ENCODE measurements at regions not wholly inside any gene's neighbourhood (a gene's known extent, or its start where the extent isn't known, plus 50 kb on each side); places are given as distances from the start of the nearest gene placed in this dataset.

DNA sequence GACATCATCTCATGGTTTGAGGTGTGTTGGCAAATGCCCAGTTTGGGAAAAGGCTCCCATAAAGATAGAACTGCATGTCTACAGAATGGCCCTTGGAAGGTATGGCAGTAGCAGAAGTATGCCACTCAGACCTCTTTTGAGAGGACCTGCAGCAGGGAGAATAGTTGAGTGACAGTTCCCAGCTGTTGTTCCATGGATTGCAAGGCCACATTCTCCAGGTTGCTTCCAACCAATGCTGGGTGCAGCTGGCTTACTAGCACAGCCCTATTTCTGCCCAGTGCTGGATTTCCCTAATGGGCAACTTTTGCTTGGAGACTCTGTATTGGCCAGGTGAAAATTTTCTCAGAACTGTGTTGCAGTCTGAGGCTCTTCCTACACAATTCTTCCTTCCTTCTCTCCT lies 266.2 kb downstream of the UTP18 start (continued):
- TF ChIP-seq, protein P1, sequence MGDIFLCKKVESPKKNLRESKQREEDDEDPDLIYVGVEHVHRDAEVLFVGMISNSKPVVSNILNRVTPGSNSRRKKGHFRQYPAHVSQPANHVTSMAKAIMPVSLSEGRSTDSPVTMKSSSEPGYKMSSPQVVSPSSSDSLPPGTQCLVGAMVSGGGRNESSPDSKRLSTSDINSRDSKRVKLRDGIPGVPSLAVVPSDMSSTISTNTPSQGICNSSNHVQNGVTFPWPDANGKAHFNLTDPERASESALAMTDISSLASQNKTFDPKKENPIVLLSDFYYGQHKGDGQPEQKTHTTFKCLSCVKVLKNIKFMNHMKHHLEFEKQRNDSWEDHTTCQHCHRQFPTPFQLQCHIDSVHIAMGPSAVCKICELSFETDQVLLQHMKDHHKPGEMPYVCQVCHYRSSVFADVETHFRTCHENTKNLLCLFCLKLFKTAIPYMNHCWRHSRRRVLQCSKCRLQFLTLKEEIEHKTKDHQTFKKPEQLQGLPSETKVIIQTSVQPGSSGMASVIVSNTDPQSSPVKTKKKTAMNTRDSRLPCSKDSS (IDR thresholded peaks at IDR 0.05; ENCODE audit: low read depth, partially characterized antibody), result no peak
- TF ChIP-seq, protein P2, sequence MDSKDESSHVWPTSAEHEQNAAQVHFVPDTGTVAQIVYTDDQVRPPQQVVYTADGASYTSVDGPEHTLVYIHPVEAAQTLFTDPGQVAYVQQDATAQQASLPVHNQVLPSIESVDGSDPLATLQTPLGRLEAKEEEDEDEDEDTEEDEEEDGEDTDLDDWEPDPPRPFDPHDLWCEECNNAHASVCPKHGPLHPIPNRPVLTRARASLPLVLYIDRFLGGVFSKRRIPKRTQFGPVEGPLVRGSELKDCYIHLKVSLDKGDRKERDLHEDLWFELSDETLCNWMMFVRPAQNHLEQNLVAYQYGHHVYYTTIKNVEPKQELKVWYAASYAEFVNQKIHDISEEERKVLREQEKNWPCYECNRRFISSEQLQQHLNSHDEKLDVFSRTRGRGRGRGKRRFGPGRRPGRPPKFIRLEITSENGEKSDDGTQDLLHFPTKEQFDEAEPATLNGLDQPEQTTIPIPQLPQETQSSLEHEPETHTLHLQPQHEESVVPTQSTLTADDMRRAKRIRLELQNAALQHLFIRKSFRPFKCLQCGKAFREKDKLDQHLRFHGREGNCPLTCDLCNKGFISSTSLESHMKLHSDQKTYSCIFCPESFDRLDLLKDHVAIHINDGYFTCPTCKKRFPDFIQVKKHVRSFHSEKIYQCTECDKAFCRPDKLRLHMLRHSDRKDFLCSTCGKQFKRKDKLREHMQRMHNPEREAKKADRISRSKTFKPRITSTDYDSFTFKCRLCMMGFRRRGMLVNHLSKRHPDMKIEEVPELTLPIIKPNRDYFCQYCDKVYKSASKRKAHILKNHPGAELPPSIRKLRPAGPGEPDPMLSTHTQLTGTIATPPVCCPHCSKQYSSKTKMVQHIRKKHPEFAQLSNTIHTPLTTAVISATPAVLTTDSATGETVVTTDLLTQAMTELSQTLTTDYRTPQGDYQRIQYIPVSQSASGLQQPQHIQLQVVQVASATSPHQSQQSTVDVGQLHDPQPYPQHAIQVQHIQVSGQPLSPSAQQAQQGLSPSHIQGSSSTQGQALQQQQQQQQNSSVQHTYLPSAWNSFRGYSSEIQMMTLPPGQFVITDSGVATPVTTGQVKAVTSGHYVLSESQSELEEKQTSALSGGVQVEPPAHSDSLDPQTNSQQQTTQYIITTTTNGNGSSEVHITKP (IDR thresholded peaks at IDR 0.05; ENCODE audit: partially characterized antibody), result no peak
- no peak for TF ChIP-seq ADNP (tag; IDR thresholded peaks at IDR 0.05)
- TF ChIP-seq RBM15 (IDR thresholded peaks at IDR 0.05; ENCODE audit: insufficient read depth, low read length), result no peak
- TF ChIP-seq, protein P3, sequence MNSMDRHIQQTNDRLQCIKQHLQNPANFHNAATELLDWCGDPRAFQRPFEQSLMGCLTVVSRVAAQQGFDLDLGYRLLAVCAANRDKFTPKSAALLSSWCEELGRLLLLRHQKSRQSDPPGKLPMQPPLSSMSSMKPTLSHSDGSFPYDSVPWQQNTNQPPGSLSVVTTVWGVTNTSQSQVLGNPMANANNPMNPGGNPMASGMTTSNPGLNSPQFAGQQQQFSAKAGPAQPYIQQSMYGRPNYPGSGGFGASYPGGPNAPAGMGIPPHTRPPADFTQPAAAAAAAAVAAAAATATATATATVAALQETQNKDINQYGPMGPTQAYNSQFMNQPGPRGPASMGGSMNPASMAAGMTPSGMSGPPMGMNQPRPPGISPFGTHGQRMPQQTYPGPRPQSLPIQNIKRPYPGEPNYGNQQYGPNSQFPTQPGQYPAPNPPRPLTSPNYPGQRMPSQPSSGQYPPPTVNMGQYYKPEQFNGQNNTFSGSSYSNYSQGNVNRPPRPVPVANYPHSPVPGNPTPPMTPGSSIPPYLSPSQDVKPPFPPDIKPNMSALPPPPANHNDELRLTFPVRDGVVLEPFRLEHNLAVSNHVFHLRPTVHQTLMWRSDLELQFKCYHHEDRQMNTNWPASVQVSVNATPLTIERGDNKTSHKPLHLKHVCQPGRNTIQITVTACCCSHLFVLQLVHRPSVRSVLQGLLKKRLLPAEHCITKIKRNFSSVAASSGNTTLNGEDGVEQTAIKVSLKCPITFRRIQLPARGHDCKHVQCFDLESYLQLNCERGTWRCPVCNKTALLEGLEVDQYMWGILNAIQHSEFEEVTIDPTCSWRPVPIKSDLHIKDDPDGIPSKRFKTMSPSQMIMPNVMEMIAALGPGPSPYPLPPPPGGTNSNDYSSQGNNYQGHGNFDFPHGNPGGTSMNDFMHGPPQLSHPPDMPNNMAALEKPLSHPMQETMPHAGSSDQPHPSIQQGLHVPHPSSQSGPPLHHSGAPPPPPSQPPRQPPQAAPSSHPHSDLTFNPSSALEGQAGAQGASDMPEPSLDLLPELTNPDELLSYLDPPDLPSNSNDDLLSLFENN (IDR thresholded peaks at IDR 0.05; ENCODE audit: low read depth in 2 of 2, low read length in 2 of 2), result no peak
- no peak for TF ChIP-seq DPF2 (IDR thresholded peaks at IDR 0.05)
- TF ChIP-seq ZNF717 (CRISPR knock-in tag; IDR thresholded peaks at IDR 0.05), result no peak
